ENCODE measurements at regions not wholly inside any gene's neighbourhood (a gene's known extent, or its start where the extent isn't known, plus 50 kb on each side); places are given as distances from the start of the nearest gene placed in this dataset.
A peak's percentile ranks its signal among the peaks of the same experiment; 100 is the strongest.
"Not testable (repeated sequence)": the region's sequence is repeated elsewhere in the genome, so short reads cannot be mapped to it uniquely, and the experiment has no call there.

- no peak for DNase-seq (ENCODE audit: low read depth, low spot score)
- in situ Hi-C loops (cut with HindIII; ENCODE audit: low pct_unique_long_range_greater_than_20kb, low sequenced_read_pairs), result no loop called here
These were observed 219.4 kb upstream of the GLRA1 start for GRCh38 chr5:152144030-152144429.

- in situ Hi-C loops (cut with HindIII; ENCODE audit: low pct_unique_long_range_greater_than_20kb, low sequenced_read_pairs), result no loop called here
- peak; percentile 63 for DNase-seq (ENCODE audit: low read depth, low spot score)
These were observed 218.3 kb upstream of the GLRA1 start for GRCh38 chr5:152142840-152143469.

- in situ Hi-C loops (cut with HindIII; ENCODE audit: low pct_unique_long_range_greater_than_20kb, low sequenced_read_pairs), result no loop called here
- no peak for DNase-seq (ENCODE audit: low read depth, low spot score)
These were observed 215.7 kb upstream of the GLRA1 start for GRCh38 chr5:152140347-152140746.

GRCh38 chr5:152137063-152137462 is 212.4 kb upstream of the GLRA1 start:
- in situ Hi-C loops (cut with HindIII; ENCODE audit: low pct_unique_long_range_greater_than_20kb, low sequenced_read_pairs), result no loop called here
- DNase-seq (ENCODE audit: low read depth, low spot score), result no peak

- in situ Hi-C loops (cut with HindIII; ENCODE audit: low pct_unique_long_range_greater_than_20kb, low sequenced_read_pairs), result no loop called here
- DNase-seq (ENCODE audit: low read depth, low spot score), result no peak
These were observed 211.7 kb upstream of the GLRA1 start for GRCh38 chr5:152136321-152136720.

- in situ Hi-C loops (cut with HindIII; ENCODE audit: low pct_unique_long_range_greater_than_20kb, low sequenced_read_pairs), result no loop called here
These were observed 211.2 kb upstream of the GLRA1 start for GRCh38 chr5:152135827-152136226.

GRCh38 chr5:152125661-152126205 is 201.1 kb upstream of the GLRA1 start:
- in situ Hi-C loops (cut with HindIII; ENCODE audit: low pct_unique_long_range_greater_than_20kb, low sequenced_read_pairs), result no loop called here
- DNase-seq (ENCODE audit: low read depth, low spot score), result no peak

More at GRCh38 chr5:152135827-152136226, 211.2 kb upstream of the GLRA1 start:
- DNase-seq (ENCODE audit: low read depth, low spot score), result no peak

- no peak for DNase-seq (ENCODE audit: low read depth, low spot score)
- in situ Hi-C loops (cut with HindIII; ENCODE audit: low pct_unique_long_range_greater_than_20kb, low sequenced_read_pairs), result no loop called here
These were observed 199.9 kb upstream of the GLRA1 start for GRCh38 chr5:152124409-152125041.

- in situ Hi-C loops (cut with HindIII; ENCODE audit: low pct_unique_long_range_greater_than_20kb, low sequenced_read_pairs), result no loop called here
- DNase-seq (ENCODE audit: low read depth, low spot score), result no peak
These were observed 194.2 kb upstream of the GLRA1 start for GRCh38 chr5:152118676-152119470.

GRCh38 chr5:152116934-152117333 is 192.3 kb upstream of the GLRA1 start:
- in situ Hi-C loops (cut with HindIII; ENCODE audit: low pct_unique_long_range_greater_than_20kb, low sequenced_read_pairs), result no loop called here
- DNase-seq (ENCODE audit: low read depth, low spot score), result peak; percentile 9

- in situ Hi-C loops (cut with HindIII; ENCODE audit: low pct_unique_long_range_greater_than_20kb, low sequenced_read_pairs), result no loop called here
- DNase-seq (ENCODE audit: low read depth, low spot score), result no peak
These were observed 188.8 kb upstream of the GLRA1 start for GRCh38 chr5:152113401-152113800.

- in situ Hi-C loops (cut with HindIII; ENCODE audit: low pct_unique_long_range_greater_than_20kb, low sequenced_read_pairs), result no loop called here
- DNase-seq (ENCODE audit: low read depth, low spot score), result no peak
These were observed 182.6 kb upstream of the GLRA1 start for GRCh38 chr5:152107220-152107619.

GRCh38 chr5:152106571-152106970 is 181.9 kb upstream of the GLRA1 start:
- in situ Hi-C loops (cut with HindIII; ENCODE audit: low pct_unique_long_range_greater_than_20kb, low sequenced_read_pairs), result no loop called here
- no peak for DNase-seq (ENCODE audit: low read depth, low spot score)

GRCh38 chr5:152105085-152105484 is 180.4 kb upstream of the GLRA1 start:
- in situ Hi-C loops (cut with HindIII; ENCODE audit: low pct_unique_long_range_greater_than_20kb, low sequenced_read_pairs), result no loop called here
- DNase-seq (ENCODE audit: low read depth, low spot score), result no peak

- DNase-seq (ENCODE audit: low read depth, low spot score), result no peak
- in situ Hi-C loops (cut with HindIII; ENCODE audit: low pct_unique_long_range_greater_than_20kb, low sequenced_read_pairs), result no loop called here
These were observed 179.6 kb upstream of the GLRA1 start for GRCh38 chr5:152104211-152104610.

GRCh38 chr5:152102908-152103307 is 178.3 kb upstream of the GLRA1 start:
- DNase-seq (ENCODE audit: low read depth, low spot score); in situ Hi-C loops (cut with HindIII; ENCODE audit: low pct_unique_long_range_greater_than_20kb, low sequenced_read_pairs): not testable (repeated sequence)

- DNase-seq (ENCODE audit: low read depth, low spot score), result no peak
- in situ Hi-C loops (cut with HindIII; ENCODE audit: low pct_unique_long_range_greater_than_20kb, low sequenced_read_pairs), result no loop called here
These were observed 177.4 kb upstream of the GLRA1 start for GRCh38 chr5:152102057-152102456.

- DNase-seq (ENCODE audit: low read depth, low spot score), result no peak
- in situ Hi-C loops (cut with HindIII; ENCODE audit: low pct_unique_long_range_greater_than_20kb, low sequenced_read_pairs), result no loop called here
These were observed 175.8 kb upstream of the GLRA1 start for GRCh38 chr5:152100462-152100861.

Data from SK-MEL-5 (cell line).